T-helper 2 cell (primary cell): ENCODE measurements at regions not wholly inside any gene's neighbourhood (a gene's known extent, or its start where the extent isn't known, plus 50 kb on each side); places are given as distances from the start of the nearest gene placed in this dataset.
"Not testable (repeated sequence)": the region's sequence is repeated elsewhere in the genome, so short reads cannot be mapped to it uniquely, and the experiment has no call there.

Source experiments
- DNase-seq, 5 experiments: peaks; one replicate each; pipeline versions ENCODE4 v3.0.0 to v3.0.0-alpha.2; 2012 to 2022

GRCh38 chr10:42533866-42534265, 104.5 kb downstream of the ZNF33B start:
- not testable (repeated sequence) for DNase-seq

GRCh38 chr10:42532996-42533395, 105.4 kb downstream of the ZNF33B start:
- DNase-seq = no peak

- DNase-seq = no peak
Measured at GRCh38 chr10:42523098-42523497, 115.3 kb downstream of the ZNF33B start.

GRCh38 chr10:42519761-42520460, 118.5 kb downstream of the ZNF33B start:
- no peak for DNase-seq

- no peak for DNase-seq
Measured at GRCh38 chr10:42519079-42519478, 119.3 kb downstream of the ZNF33B start.

GRCh38 chr10:42513921-42514320, 124.4 kb downstream of the ZNF33B start:
- no peak for DNase-seq

- DNase-seq = no peak
Measured at GRCh38 chr10:42491801-42492200, 146.6 kb downstream of the ZNF33B start.

- peak in 1 of 5 experiments; percentile 17 for DNase-seq
Measured at GRCh38 chr10:42491001-42491592, 147.3 kb downstream of the ZNF33B start.

GRCh38 chr10:42490368-42490767, 148.0 kb downstream of the ZNF33B start:
- no peak for DNase-seq

GRCh38 chr10:42488416-42488815, 150.0 kb downstream of the ZNF33B start:
- DNase-seq = no peak

- no peak for DNase-seq
Measured at GRCh38 chr10:42482411-42482810, 156.0 kb downstream of the ZNF33B start.

GRCh38 chr10:42479057-42479456, 159.3 kb downstream of the ZNF33B start:
- no peak for DNase-seq

GRCh38 chr10:42477170-42477569, 161.2 kb downstream of the ZNF33B start:
- DNase-seq = no peak

GRCh38 chr10:42476101-42476500, 162.3 kb downstream of the ZNF33B start:
- DNase-seq = no peak

- DNase-seq = no peak
Measured at GRCh38 chr10:42475168-42476098, 162.9 kb downstream of the ZNF33B start.

GRCh38 chr10:42454313-42454712, 184.1 kb downstream of the ZNF33B start:
- DNase-seq = no peak

- no peak for DNase-seq
Measured at GRCh38 chr10:42431095-42431494, 207.3 kb downstream of the ZNF33B start.

- no peak for DNase-seq
Measured at GRCh38 chr10:42428534-42428933, 209.8 kb downstream of the ZNF33B start.

- DNase-seq = no peak
Measured at GRCh38 chr10:42422911-42423310, 215.5 kb downstream of the ZNF33B start.

GRCh38 chr10:42421812-42422211, 216.6 kb downstream of the ZNF33B start:
- DNase-seq = no peak

- no peak for DNase-seq
Measured at GRCh38 chr10:42419789-42420188, 218.6 kb downstream of the ZNF33B start.

GRCh38 chr10:42380926-42381547, 257.3 kb downstream of the ZNF33B start:
- DNase-seq = no peak
